Parathyroid adenoma (tissue), 2 donors: ENCODE measurements at regions not wholly inside any gene's neighbourhood (a gene's known extent, or its start where the extent isn't known, plus 50 kb on each side); places are given as distances from the start of the nearest gene placed in this dataset.

Source experiments
- H2AFZ ChIP-seq: fragments of 300-600 bp; sonication (generic); one replicate; pipeline ENCODE4 v1.7.0; 2017; ENCODE audit warnings: antibody characterized with exemption, mild to moderate bottlenecking
- H3K27ac ChIP-seq: fragments of 300-600 bp; sonication (generic); one replicate; pipeline ENCODE4 v1.7.0; 2017
- H3K27me3 ChIP-seq: fragments of 300-600 bp; sonication (generic); one replicate; pipeline ENCODE4 v1.7.0; 2017; ENCODE audit warnings: low read length; ENCODE audit not compliant: control insufficient read depth, insufficient read depth
- H3K36me3 ChIP-seq: fragments of 300-600 bp; sonication (generic); one replicate; pipeline ENCODE4 v1.7.0; 2017; ENCODE audit warnings: low read length; ENCODE audit not compliant: control insufficient read depth, insufficient read depth
- H3K4me1 ChIP-seq: fragments of 300-600 bp; sonication (generic); one replicate; pipeline ENCODE4 v1.7.0; 2017; ENCODE audit warnings: control low read depth
- H3K4me2 ChIP-seq: fragments of 300-600 bp; sonication (generic); one replicate; pipeline ENCODE4 v1.7.0; 2017; ENCODE audit warnings: low read length
- H3K4me3 ChIP-seq: fragments of 300-600 bp; sonication (generic); one replicate; pipeline ENCODE4 v1.7.0; 2017; ENCODE audit warnings: low read depth, low read length
- H3K79me2 ChIP-seq: fragments of 300-600 bp; sonication (generic); one replicate; pipeline ENCODE4 v1.7.0; 2017; ENCODE audit warnings: control low read depth
- H3K9ac ChIP-seq: fragments of 300-600 bp; sonication (generic); one replicate; pipeline ENCODE4 v1.7.0; 2017; ENCODE audit warnings: mild to moderate bottlenecking
- H3K9me3 ChIP-seq: fragments of 300-600 bp; sonication (generic); one replicate; pipeline ENCODE4 v1.7.0; 2017; ENCODE audit warnings: low read length; ENCODE audit not compliant: control insufficient read depth
- CTCF ChIP-seq: fragments of 300-600 bp; sonication (generic); IDR thresholded peaks from one replicate; pipeline ENCODE4 v1.7.0; 2017; ENCODE audit warnings: antibody characterized with exemption, mild to moderate bottlenecking
- donor health status: primary hyperparathyroidism.

GRCh38 chr3:5305684-5305989 lies 118.1 kb downstream of the EDEM1 start:
- TF ChIP-seq CTCF = no peak
- no peak overlapping the region for H3K4me2 ChIP-seq

GRCh38 chr3:5309171-5309570 lies 121.7 kb downstream of the EDEM1 start:
- no peak overlapping the region for H3K4me3 ChIP-seq
- TF ChIP-seq CTCF = no peak
- H3K27me3 ChIP-seq = no peaks in the 10 kb centered on the region
- H3K9ac ChIP-seq = no peak overlapping the region
- H2AFZ ChIP-seq = no peak overlapping the region
- H3K27ac ChIP-seq = no peak overlapping the region
- no peak overlapping the region for H3K4me2 ChIP-seq
- H3K79me2 ChIP-seq = no peaks in the 10 kb centered on the region
- no peaks in the 10 kb centered on the region for H3K36me3 ChIP-seq
- H3K9me3 ChIP-seq = no peaks in the 10 kb centered on the region
- no peaks in the 10 kb centered on the region for H3K4me1 ChIP-seq

More at GRCh38 chr3:5305684-5305989, 118.1 kb downstream of the EDEM1 start:
- Histone ChIP-seq H3K27me3 (no peaks in the 10 kb centered on the region), H3K36me3 (no peaks in the 10 kb centered on the region), H3K4me1 (no peaks in the 10 kb centered on the region), H3K27ac (no peak overlapping the region), H3K4me3 (no peak overlapping the region), H2AFZ (no peak overlapping the region), H3K79me2 (no peaks in the 10 kb centered on the region), H3K9me3 (no peaks in the 10 kb centered on the region), H3K9ac (no peak overlapping the region)

GRCh38 chr3:5309602-5310001 lies 122.1 kb downstream of the EDEM1 start:
- Histone ChIP-seq H3K4me3 (no peak overlapping the region), H3K36me3 (no peaks in the 10 kb centered on the region), H3K27me3 (no peaks in the 10 kb centered on the region), H3K9ac (no peak overlapping the region), H3K4me2 (no peak overlapping the region), H3K9me3 (no peaks in the 10 kb centered on the region), H3K27ac (no peak overlapping the region), H2AFZ (no peak overlapping the region), H3K4me1 (no peaks in the 10 kb centered on the region), H3K79me2 (no peaks in the 10 kb centered on the region)
- no peak for TF ChIP-seq CTCF

- Histone ChIP-seq H3K9me3 (no peaks in the 10 kb centered on the region), H3K4me2 (no peak overlapping the region), H3K9ac (no peak overlapping the region), H3K36me3 (no peaks in the 10 kb centered on the region), H3K27me3 (no peaks in the 10 kb centered on the region), H2AFZ (no peak overlapping the region), H3K79me2 (no peaks in the 10 kb centered on the region), H3K4me1 (no peaks in the 10 kb centered on the region), H3K27ac (no peak overlapping the region), H3K4me3 (no peak overlapping the region)
- no peak for TF ChIP-seq CTCF
Observed at GRCh38 chr3:5310509-5310908, 123.0 kb downstream of the EDEM1 start.

GRCh38 chr3:5312290-5312689 lies 124.8 kb downstream of the EDEM1 start:
- H3K79me2 ChIP-seq = no peaks in the 10 kb centered on the region
- no peaks in the 10 kb centered on the region for H3K9me3 ChIP-seq
- no peak for TF ChIP-seq CTCF

More at GRCh38 chr3:5312290-5312689, 124.8 kb downstream of the EDEM1 start:
- Histone ChIP-seq H3K27me3 (no peaks in the 10 kb centered on the region), H3K9ac (no peak overlapping the region), H3K4me2 (no peak overlapping the region), H3K36me3 (no peaks in the 10 kb centered on the region), H3K4me1 (no peaks in the 10 kb centered on the region), H3K4me3 (no peak overlapping the region), H3K27ac (no peak overlapping the region), H2AFZ (no peak overlapping the region)
